ENCODE measurements at regions not wholly inside any gene's neighbourhood (a gene's known extent, or its start where the extent isn't known, plus 50 kb on each side); places are given as distances from the start of the nearest gene placed in this dataset.
A peak's percentile ranks its signal among the peaks of the same experiment; 100 is the strongest.

- Histone ChIP-seq H3K27me3 (ENCODE audit: control insufficient read depth, insufficient read depth, low read length) (no peaks in the 10 kb centered on the region), H3K36me3 (ENCODE audit: control insufficient read depth, insufficient read depth, low read length) (no peaks in the 10 kb centered on the region), H3K4me3 (ENCODE audit: low read length) (no peak overlapping the region), H3K27ac (ENCODE audit: low read length) (no peak overlapping the region), H3K4me1 (ENCODE audit: control insufficient read depth, insufficient read depth, low read length) (peaks cover 8% of the 10 kb centered on the region), H3K9me3 (ENCODE audit: control insufficient read depth, low read depth, low read length) (peaks cover 3% of the 10 kb centered on the region)
- no peak for DNase-seq
- 93% methylated on average over 3 of the region's 6 CpGs for WGBS (ENCODE audit: insufficient coverage, low lambda C conversion rate)
Measured at GRCh38 chr2:60603533-60604190, 50.2 kb upstream of the BCL11A start.

GRCh38 chr2:60604486-60605064 lies 51.1 kb upstream of the BCL11A start:
- H3K9me3 ChIP-seq (ENCODE audit: control insufficient read depth, low read depth, low read length), result peaks cover 3% of the 10 kb centered on the region
- H3K27ac ChIP-seq (ENCODE audit: low read length), result peak overlapping the region; percentile 58
- no peaks in the 10 kb centered on the region for H3K27me3 ChIP-seq (ENCODE audit: control insufficient read depth, insufficient read depth, low read length)
- H3K4me3 ChIP-seq (ENCODE audit: low read length), result no peak overlapping the region
- peaks cover 7% of the 10 kb centered on the region for H3K4me1 ChIP-seq (ENCODE audit: control insufficient read depth, insufficient read depth, low read length)
- peak; percentile 63 to 82 for DNase-seq
- no peaks in the 10 kb centered on the region for H3K36me3 ChIP-seq (ENCODE audit: control insufficient read depth, insufficient read depth, low read length)
- no CpG with 5 or more reads among the region's 2 CpGs for WGBS (ENCODE audit: insufficient coverage, low lambda C conversion rate)

- Histone ChIP-seq H3K9me3 (ENCODE audit: control insufficient read depth, low read depth, low read length) (no peaks in the 10 kb centered on the region), H3K4me1 (ENCODE audit: control insufficient read depth, insufficient read depth, low read length) (peaks cover 7% of the 10 kb centered on the region), H3K27ac (ENCODE audit: low read length) (no peak overlapping the region), H3K36me3 (ENCODE audit: control insufficient read depth, insufficient read depth, low read length) (no peaks in the 10 kb centered on the region), H3K27me3 (ENCODE audit: control insufficient read depth, insufficient read depth, low read length) (no peaks in the 10 kb centered on the region), H3K4me3 (ENCODE audit: low read length) (no peak overlapping the region)
- WGBS (ENCODE audit: insufficient coverage, low lambda C conversion rate), result no CpG with 5 or more reads among the region's 4 CpGs
- no peak for DNase-seq
Measured at GRCh38 chr2:60605866-60606265, 52.4 kb upstream of the BCL11A start.

- Histone ChIP-seq H3K27ac (ENCODE audit: low read length) (peak overlapping the region; percentile 23), H3K9me3 (ENCODE audit: control insufficient read depth, low read depth, low read length) (no peaks in the 10 kb centered on the region), H3K4me3 (ENCODE audit: low read length) (no peak overlapping the region), H3K36me3 (ENCODE audit: control insufficient read depth, insufficient read depth, low read length) (no peaks in the 10 kb centered on the region), H3K27me3 (ENCODE audit: control insufficient read depth, insufficient read depth, low read length) (no peaks in the 10 kb centered on the region), H3K4me1 (ENCODE audit: control insufficient read depth, insufficient read depth, low read length) (peaks cover 7% of the 10 kb centered on the region)
- no peak for DNase-seq
- WGBS (ENCODE audit: insufficient coverage, low lambda C conversion rate), result 17% methylated on average over 1 of the region's 3 CpGs
Measured at GRCh38 chr2:60608679-60609078, 55.2 kb upstream of the BCL11A start.

- WGBS (ENCODE audit: insufficient coverage, low lambda C conversion rate), result 75% methylated on average over 1 of the region's 3 CpGs
- H3K4me3 ChIP-seq (ENCODE audit: low read length), result no peak overlapping the region
- no peak for DNase-seq
- no peaks in the 10 kb centered on the region for H3K36me3 ChIP-seq (ENCODE audit: control insufficient read depth, insufficient read depth, low read length)
- no peaks in the 10 kb centered on the region for H3K9me3 ChIP-seq (ENCODE audit: control insufficient read depth, low read depth, low read length)
- no peaks in the 10 kb centered on the region for H3K27me3 ChIP-seq (ENCODE audit: control insufficient read depth, insufficient read depth, low read length)
- no peaks in the 10 kb centered on the region for H3K4me1 ChIP-seq (ENCODE audit: control insufficient read depth, insufficient read depth, low read length)
- no peak overlapping the region for H3K27ac ChIP-seq (ENCODE audit: low read length)
Measured at GRCh38 chr2:60612033-60612432, 58.6 kb upstream of the BCL11A start.

GRCh38 chr2:60614319-60614718 lies 60.9 kb upstream of the BCL11A start:
- no peaks in the 10 kb centered on the region for H3K9me3 ChIP-seq (ENCODE audit: control insufficient read depth, low read depth, low read length)
- H3K27me3 ChIP-seq (ENCODE audit: control insufficient read depth, insufficient read depth, low read length), result no peaks in the 10 kb centered on the region
- H3K4me1 ChIP-seq (ENCODE audit: control insufficient read depth, insufficient read depth, low read length), result no peaks in the 10 kb centered on the region
- H3K36me3 ChIP-seq (ENCODE audit: control insufficient read depth, insufficient read depth, low read length), result no peaks in the 10 kb centered on the region
- WGBS (ENCODE audit: insufficient coverage, low lambda C conversion rate), result no CpG with 5 or more reads among the region's 6 CpGs
- H3K4me3 ChIP-seq (ENCODE audit: low read length), result no peak overlapping the region
- H3K27ac ChIP-seq (ENCODE audit: low read length), result no peak overlapping the region
- no peak for DNase-seq

GRCh38 chr2:60621688-60622429 lies 68.4 kb upstream of the BCL11A start:
- Histone ChIP-seq H3K4me1 (ENCODE audit: control insufficient read depth, insufficient read depth, low read length) (no peaks in the 10 kb centered on the region), H3K4me3 (ENCODE audit: low read length) (no peak overlapping the region), H3K27ac (ENCODE audit: low read length) (no peak overlapping the region), H3K9me3 (ENCODE audit: control insufficient read depth, low read depth, low read length) (no peaks in the 10 kb centered on the region), H3K27me3 (ENCODE audit: control insufficient read depth, insufficient read depth, low read length) (peaks cover 2% of the 10 kb centered on the region), H3K36me3 (ENCODE audit: control insufficient read depth, insufficient read depth, low read length) (no peaks in the 10 kb centered on the region)
- WGBS (ENCODE audit: insufficient coverage, low lambda C conversion rate), result 88% methylated on average over 3 of the region's 7 CpGs
- no peak for DNase-seq

- Histone ChIP-seq H3K4me3 (ENCODE audit: low read length) (no peak overlapping the region), H3K4me1 (ENCODE audit: control insufficient read depth, insufficient read depth, low read length) (no peaks in the 10 kb centered on the region), H3K9me3 (ENCODE audit: control insufficient read depth, low read depth, low read length) (no peaks in the 10 kb centered on the region), H3K36me3 (ENCODE audit: control insufficient read depth, insufficient read depth, low read length) (no peaks in the 10 kb centered on the region), H3K27me3 (ENCODE audit: control insufficient read depth, insufficient read depth, low read length) (peaks cover 3% of the 10 kb centered on the region), H3K27ac (ENCODE audit: low read length) (no peak overlapping the region)
- DNase-seq, result no peak
- 93% methylated on average over 2 of the region's 2 CpGs for WGBS (ENCODE audit: insufficient coverage, low lambda C conversion rate)
Measured at GRCh38 chr2:60623040-60623439, 69.6 kb upstream of the BCL11A start.

GRCh38 chr2:60627412-60627811 lies 74.0 kb upstream of the BCL11A start:
- no peaks in the 10 kb centered on the region for H3K36me3 ChIP-seq (ENCODE audit: control insufficient read depth, insufficient read depth, low read length)
- H3K4me1 ChIP-seq (ENCODE audit: control insufficient read depth, insufficient read depth, low read length), result no peaks in the 10 kb centered on the region
- WGBS (ENCODE audit: insufficient coverage, low lambda C conversion rate), result no CpG with 5 or more reads among the region's 3 CpGs
- DNase-seq, result no peak
- no peak overlapping the region for H3K27ac ChIP-seq (ENCODE audit: low read length)
- H3K9me3 ChIP-seq (ENCODE audit: control insufficient read depth, low read depth, low read length), result no peaks in the 10 kb centered on the region
- H3K27me3 ChIP-seq (ENCODE audit: control insufficient read depth, insufficient read depth, low read length), result peaks cover 3% of the 10 kb centered on the region
- no peak overlapping the region for H3K4me3 ChIP-seq (ENCODE audit: low read length)

- Histone ChIP-seq H3K4me1 (ENCODE audit: control insufficient read depth, insufficient read depth, low read length) (no peaks in the 10 kb centered on the region), H3K27ac (ENCODE audit: low read length) (no peak overlapping the region), H3K4me3 (ENCODE audit: low read length) (no peak overlapping the region), H3K27me3 (ENCODE audit: control insufficient read depth, insufficient read depth, low read length) (peaks cover 3% of the 10 kb centered on the region), H3K9me3 (ENCODE audit: control insufficient read depth, low read depth, low read length) (no peaks in the 10 kb centered on the region), H3K36me3 (ENCODE audit: control insufficient read depth, insufficient read depth, low read length) (no peaks in the 10 kb centered on the region)
- WGBS (ENCODE audit: insufficient coverage, low lambda C conversion rate), result no CpG with 5 or more reads among the region's 4 CpGs
- no peak for DNase-seq
Measured at GRCh38 chr2:60628026-60628425, 74.6 kb upstream of the BCL11A start.

All from large intestine (tissue), 3 donors.